GM12878 (cell line): ENCODE measurements at regions not wholly inside any gene's neighbourhood (a gene's known extent, or its start where the extent isn't known, plus 50 kb on each side); places are given as distances from the start of the nearest gene placed in this dataset.

ENCODE experiments used
- ATAC-seq: fragments of 200-7000 bp; cut with Tn5 transposase; 3 replicates; pipeline ENCODE4 v1.9.1; 2020; ENCODE audit warnings: mild to moderate bottlenecking, moderate library complexity
- BruUV-seq: library from RNA; stranded (reverse); fragments of 400-500 nt; replicated peaks from 2 replicates; lab custom pipeline; 2021; lab: Mats Ljungman, UMichigan
- CTCF ChIA-PET: fragments of 300-600 bp; sonication (Branson Sonifier 250); formaldehyde crosslinking; extraction: SDS; loops from one replicate; lab custom pipeline; 2021; ENCODE audit warnings: inconsistent platforms; lab: Yijun Ruan, JAX
- POLR2A ChIA-PET: fragments of 350-600 bp; formaldehyde crosslinking; extraction: SDS; loops from one replicate; lab custom pipeline; 2021; ENCODE audit warnings: inconsistent platforms; lab: Charles Lee
- RAD21 ChIA-PET: fragments of 300-600 bp; sonication (Branson Sonifier 250); formaldehyde crosslinking; loops from one replicate; lab custom pipeline; 2023; ENCODE audit warnings: antibody characterized with exemption; ENCODE audit not compliant: unreplicated experiment; lab: Charles Lee
- SMC1A ChIA-PET: fragments of 300-600 bp; sonication (Branson Sonifier 250); formaldehyde crosslinking; loops from one replicate; lab custom pipeline; 2023; ENCODE audit not compliant: unreplicated experiment, uncharacterized antibody; lab: Charles Lee
- DNase-seq: peaks from one replicate; pipeline ENCODE4 v3.0.0-alpha.2; 2011; ENCODE audit warnings: low read depth, low spot score
- FAIRE-seq: peaks from 3 replicates; lab custom pipeline; 2011; peaks lifted over from hg19 to GRCh38; lab: Jason Lieb, UNC
- H2AFZ ChIP-seq: 2 replicates; pipeline ENCODE4 v1.6.0; 2011; ENCODE audit warnings: low read depth, low read length, control low read depth; ENCODE audit not compliant: control insufficient read depth
- H3K27ac ChIP-seq: 2 replicates; pipeline ENCODE4 v1.5.1; 2011; ENCODE audit warnings: control low read depth; ENCODE audit not compliant: control insufficient read depth, insufficient read depth
- H3K27me3 ChIP-seq, 2 experiments: replicated peaks in 1 of 2; 2 replicates each; pipeline versions ENCODE4 v1.6.0 to v1.6.1; 2011; ENCODE audit warnings: low read length in 1 of 2; ENCODE audit not compliant: control insufficient read depth in 2 of 2, insufficient read depth in 2 of 2
- H3K36me3 ChIP-seq, 2 experiments: 2 replicates each; pipeline ENCODE4 v1.5.1; 2011; ENCODE audit warnings: low read length in 1 of 2; ENCODE audit not compliant: control insufficient read depth in 2 of 2, insufficient read depth in 2 of 2
- H3K4me1 ChIP-seq: 2 replicates; pipeline ENCODE4 v1.6.1; 2011; ENCODE audit warnings: mild to moderate bottlenecking, low read length, moderate library complexity, mixed read lengths; ENCODE audit not compliant: control insufficient read depth, insufficient read depth
- H3K4me2 ChIP-seq: 2 replicates; pipeline ENCODE4 v1.6.0; 2011; ENCODE audit warnings: control low read depth; ENCODE audit not compliant: control insufficient read depth, insufficient read depth
- H3K4me3 ChIP-seq: fragments of 200-600 bp; sonication (generic); 2 replicates; pipeline ENCODE4 v1.5.1; 2016
- H3K79me2 ChIP-seq: 2 replicates; pipeline ENCODE4 v1.6.0; 2011; ENCODE audit warnings: low read length; ENCODE audit not compliant: control insufficient read depth, insufficient read depth
- H3K9ac ChIP-seq: 2 replicates; pipeline ENCODE4 v1.8.0; 2011; ENCODE audit warnings: low read length, control low read depth, mixed read lengths; ENCODE audit not compliant: control insufficient read depth, insufficient read depth
- H3K9me3 ChIP-seq: replicated peaks from 3 replicates; pipeline ENCODE4 v1.5.1; 2011; ENCODE audit warnings: mild to moderate bottlenecking, low read length; ENCODE audit not compliant: control insufficient read depth, insufficient read depth
- H4K20me1 ChIP-seq: 2 replicates; pipeline ENCODE4 v1.6.0; 2011; ENCODE audit not compliant: control insufficient read depth, insufficient read depth
- CHD4 ChIP-seq: fragments of 200-600 bp; sonication (generic); IDR thresholded peaks from 2 replicates; pipeline ENCODE4 v1.6.1; 2016; ENCODE audit warnings: mild to moderate bottlenecking
- CUX1 ChIP-seq: IDR thresholded peaks from 2 replicates; pipeline ENCODE4 v1.6.1; 2012; ENCODE audit warnings: improper control_type of control experiment, low read depth, low read length; ENCODE audit not compliant: insufficient replicate concordance
- DPF2 ChIP-seq: fragments of 450-650 bp; IDR thresholded peaks from 2 replicates; pipeline ENCODE4 v1.6.1; 2017; ENCODE audit warnings: mild to moderate bottlenecking
- E2F4 ChIP-seq: IDR thresholded peaks from 2 replicates; pipeline ENCODE4 v1.6.1; 2012; ENCODE audit warnings: low read depth, low read length, improper control_type of control experiment
- KDM1A ChIP-seq: fragments of 200-600 bp; sonication (generic); IDR thresholded peaks from 2 replicates; pipeline ENCODE4 v1.6.1; 2016; ENCODE audit warnings: borderline replicate concordance
- MAX ChIP-seq: IDR thresholded peaks from 2 replicates; pipeline ENCODE4 v1.6.1; 2012; ENCODE audit warnings: low read depth, low read length, improper control_type of control experiment
- MTA3 ChIP-seq: IDR thresholded peaks from 2 replicates; pipeline ENCODE4 v1.6.1; 2012; ENCODE audit warnings: low read length, inconsistent platforms, borderline replicate concordance
- NFXL1 ChIP-seq: fragments of 450-650 bp; IDR thresholded peaks from 2 replicates; pipeline ENCODE4 v1.6.1; 2017; ENCODE audit warnings: antibody characterized with exemption, mild to moderate bottlenecking, borderline replicate concordance
- NFYA ChIP-seq: IDR thresholded peaks from 2 replicates; pipeline ENCODE4 v1.6.1; 2011; ENCODE audit warnings: low read depth, mild to moderate bottlenecking, low read length, improper control_type of control experiment, borderline replicate concordance
- PKNOX1 ChIP-seq: fragments of 450-650 bp; IDR thresholded peaks from 2 replicates; pipeline ENCODE4 v1.6.1; 2016; ENCODE audit warnings: mild to moderate bottlenecking
- RFX5 ChIP-seq: IDR thresholded peaks from 2 replicates; pipeline ENCODE4 v1.6.1; 2011; ENCODE audit warnings: low read depth, low read length, improper control_type of control experiment
- SMARCA5 ChIP-seq: fragments of 450-650 bp; IDR thresholded peaks from 2 replicates; pipeline ENCODE4 v1.6.1; 2017; ENCODE audit warnings: mild to moderate bottlenecking
- TARDBP ChIP-seq: IDR thresholded peaks from 2 replicates; pipeline ENCODE4 v1.6.1; 2016; ENCODE audit warnings: borderline replicate concordance
- WGBS: methylation state at CpG from one replicate; pipeline ENCODE4 v1.1.6; 2016; ENCODE audit warnings: low lambda C conversion rate; ENCODE audit not compliant: insufficient replicate concordance, insufficient coverage; ENCODE audit errors: missing lambda C conversion rate; 5-methylcytosine and 5-hydroxymethylcytosine counted together
- in situ Hi-C: fragments of 300-500 bp; cut with MboI; formaldehyde crosslinking; loops from 9 replicates; pipeline ENCODE4 v1.14.3; 2018; ENCODE audit warnings: mixed read lengths
- intact Hi-C: fragments of 100-400 bp; cut with micrococcal nuclease; formaldehyde crosslinking; loops from one replicate; pipeline ENCODE4 v1.14.2; 2022; ENCODE audit not compliant: unreplicated experiment

- H3K4me2 ChIP-seq: no peak overlapping the region
- no peak overlapping the region for H3K9ac ChIP-seq
- intact Hi-C loops: no loop called here
- no peak overlapping the region for H3K27ac ChIP-seq
- no peaks in the 10 kb centered on the region for H3K27me3 ChIP-seq
- H2AFZ ChIP-seq: no peak overlapping the region
- no peak overlapping the region for H3K4me3 ChIP-seq
- RAD21 ChIA-PET: no interaction called here
- TF ChIP-seq KDM1A (no peak), E2F4 (no peak), SMARCA5 (no peak), DPF2 (no peak)
- FAIRE-seq (no peak), ATAC-seq (no peak), DNase-seq (no peak)
- CTCF ChIA-PET: no interaction called here
- in situ Hi-C loops: no loop called here
- no peaks in the 10 kb centered on the region for H3K4me1 ChIP-seq
- no peaks in the 10 kb centered on the region for H3K79me2 ChIP-seq
- H4K20me1 ChIP-seq: no peaks in the 10 kb centered on the region
- BruUV-seq: no TSS peak
- SMC1A ChIA-PET: no interaction called here
- no peaks in the 10 kb centered on the region for H3K9me3 ChIP-seq
- POLR2A ChIA-PET: no interaction called here
- no peaks in the 10 kb centered on the region for H3K36me3 ChIP-seq
Observed at GRCh38 chr5:119810217-119810616, 180.9 kb downstream of the FAM170A start.

GRCh38 chr5:119811458-119811857, 182.1 kb downstream of the FAM170A start:
- Histone ChIP-seq H3K4me2 (no peak overlapping the region), H3K4me3 (no peak overlapping the region), H3K27me3 (no peaks in the 10 kb centered on the region), H3K27ac (no peak overlapping the region), H3K36me3 (no peaks in the 10 kb centered on the region), H3K9ac (no peak overlapping the region), H2AFZ (no peak overlapping the region), H4K20me1 (no peaks in the 10 kb centered on the region), H3K79me2 (no peaks in the 10 kb centered on the region), H3K4me1 (no peaks in the 10 kb centered on the region), H3K9me3 (no peaks in the 10 kb centered on the region)
- intact Hi-C loops (no loop called here), in situ Hi-C loops (no loop called here)
- FAIRE-seq (no peak), ATAC-seq (no peak), DNase-seq (no peak)
- ChIA-PET RAD21 (no interaction called here), SMC1A (no interaction called here), CTCF (no interaction called here), POLR2A (no interaction called here)
- 43% methylated on average over 5 of the region's 5 CpGs for WGBS
- no TSS peak for BruUV-seq
- TF ChIP-seq MTA3 (no peak), RFX5 (no peak), NFXL1 (no peak), TARDBP (no peak), SMARCA5 (no peak), CUX1 (no peak), MAX (no peak), PKNOX1 (no peak), NFYA (no peak), CHD4 (no peak)
